ENCODE measurements at regions not wholly inside any gene's neighbourhood (a gene's known extent, or its start where the extent isn't known, plus 50 kb on each side); places are given as distances from the start of the nearest gene placed in this dataset.

DNA sequence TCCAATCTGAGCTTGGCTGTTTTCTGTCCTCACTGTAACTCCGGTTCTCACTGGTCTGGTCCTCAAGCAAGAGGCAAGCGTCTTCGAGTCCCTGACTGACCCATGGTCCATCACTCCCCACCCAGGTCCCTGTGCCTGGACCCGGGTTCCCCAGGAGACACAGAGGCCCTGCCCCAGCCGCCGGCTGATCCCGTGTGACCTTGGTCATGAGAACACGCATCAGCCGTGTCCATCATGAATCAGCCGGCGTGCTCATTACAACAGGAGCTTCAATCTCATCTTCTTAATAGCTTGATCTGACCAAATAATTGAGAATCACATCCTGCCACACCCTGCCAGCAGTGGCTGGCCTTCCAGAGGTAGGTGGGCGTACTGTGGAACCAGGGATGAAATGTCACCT is 545.1 kb downstream of the BRD1 start:
- TF ChIP-seq, protein P1, sequence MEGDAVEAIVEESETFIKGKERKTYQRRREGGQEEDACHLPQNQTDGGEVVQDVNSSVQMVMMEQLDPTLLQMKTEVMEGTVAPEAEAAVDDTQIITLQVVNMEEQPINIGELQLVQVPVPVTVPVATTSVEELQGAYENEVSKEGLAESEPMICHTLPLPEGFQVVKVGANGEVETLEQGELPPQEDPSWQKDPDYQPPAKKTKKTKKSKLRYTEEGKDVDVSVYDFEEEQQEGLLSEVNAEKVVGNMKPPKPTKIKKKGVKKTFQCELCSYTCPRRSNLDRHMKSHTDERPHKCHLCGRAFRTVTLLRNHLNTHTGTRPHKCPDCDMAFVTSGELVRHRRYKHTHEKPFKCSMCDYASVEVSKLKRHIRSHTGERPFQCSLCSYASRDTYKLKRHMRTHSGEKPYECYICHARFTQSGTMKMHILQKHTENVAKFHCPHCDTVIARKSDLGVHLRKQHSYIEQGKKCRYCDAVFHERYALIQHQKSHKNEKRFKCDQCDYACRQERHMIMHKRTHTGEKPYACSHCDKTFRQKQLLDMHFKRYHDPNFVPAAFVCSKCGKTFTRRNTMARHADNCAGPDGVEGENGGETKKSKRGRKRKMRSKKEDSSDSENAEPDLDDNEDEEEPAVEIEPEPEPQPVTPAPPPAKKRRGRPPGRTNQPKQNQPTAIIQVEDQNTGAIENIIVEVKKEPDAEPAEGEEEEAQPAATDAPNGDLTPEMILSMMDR (IDR thresholded peaks at IDR 0.05 in 8 of 11, conservative IDR thresholded peaks at IDR 0.05 in 3 of 11) = no peak
- no peak for TF ChIP-seq POLR2A (IDR thresholded peaks at IDR 0.05)

Measured in spleen (tissue), 7 donors.